SJSA1 (cell line): ENCODE measurements at regions not wholly inside any gene's neighbourhood (a gene's known extent, or its start where the extent isn't known, plus 50 kb on each side); places are given as distances from the start of the nearest gene placed in this dataset.

Experiments used
- DNase-seq, 2 experiments: peaks; one replicate each; pipeline ENCODE4 v3.0.0-alpha.2; 2015 to 2020; ENCODE audit warnings: low spot score in 2 of 2, low read depth in 1 of 2
- H3K27ac ChIP-seq: fragments of 250-450 bp; sonication (Bioruptor Pico); 2 replicates; pipeline ENCODE4 v1.5.1; 2020; ENCODE audit warnings: mild to moderate bottlenecking, moderate library complexity
- H3K27me3 ChIP-seq: fragments of 250-450 bp; sonication (Bioruptor Pico); replicated peaks from 2 replicates; pipeline ENCODE4 v1.5.1; 2020; ENCODE audit warnings: mild to moderate bottlenecking, moderate library complexity
- H3K36me3 ChIP-seq: fragments of 250-450 bp; sonication (Bioruptor Pico); 2 replicates; pipeline ENCODE4 v1.5.1; 2020; ENCODE audit warnings: mild to moderate bottlenecking
- H3K4me1 ChIP-seq: fragments of 250-450 bp; sonication (Bioruptor Pico); replicated peaks from 2 replicates; pipeline ENCODE4 v1.6.1; 2021; ENCODE audit warnings: mild to moderate bottlenecking
- H3K4me3 ChIP-seq: fragments of 250-450 bp; sonication (Bioruptor Pico); 2 replicates; pipeline ENCODE4 v1.5.1; 2020; ENCODE audit warnings: mild to moderate bottlenecking
- H3K9me3 ChIP-seq: fragments of 250-450 bp; sonication (Bioruptor Pico); replicated peaks from 2 replicates; pipeline ENCODE4 v1.5.1; 2020; ENCODE audit warnings: mild to moderate bottlenecking

DNA sequence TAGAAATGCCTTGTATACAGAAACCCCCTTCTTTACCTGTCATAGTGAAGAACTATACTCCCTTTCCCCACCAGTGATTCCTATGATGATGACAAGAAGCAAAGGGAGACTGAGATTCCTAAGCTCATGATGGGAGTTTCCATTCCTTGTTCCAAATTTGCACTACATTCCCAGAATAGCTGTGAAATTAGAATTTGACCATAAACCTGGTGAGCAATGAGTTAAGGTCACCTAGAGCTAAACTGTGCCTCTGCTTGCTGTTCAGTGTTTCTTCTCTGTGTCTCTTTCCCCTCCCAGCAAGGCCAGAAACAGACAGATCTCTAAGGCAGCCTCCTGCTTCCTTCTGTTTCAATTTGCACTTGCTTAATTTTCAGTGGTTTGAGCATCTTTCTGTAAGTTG, 332.1 kb downstream of the PIK3R1 start:
- no peak overlapping the region for H3K4me3 ChIP-seq
- no peak for DNase-seq
- H3K4me1 ChIP-seq: no peaks in the 10 kb centered on the region
- no peaks in the 10 kb centered on the region for H3K9me3 ChIP-seq
- H3K36me3 ChIP-seq: no peaks in the 10 kb centered on the region
- H3K27ac ChIP-seq: no peak overlapping the region
- H3K27me3 ChIP-seq: no peaks in the 10 kb centered on the region

DNA sequence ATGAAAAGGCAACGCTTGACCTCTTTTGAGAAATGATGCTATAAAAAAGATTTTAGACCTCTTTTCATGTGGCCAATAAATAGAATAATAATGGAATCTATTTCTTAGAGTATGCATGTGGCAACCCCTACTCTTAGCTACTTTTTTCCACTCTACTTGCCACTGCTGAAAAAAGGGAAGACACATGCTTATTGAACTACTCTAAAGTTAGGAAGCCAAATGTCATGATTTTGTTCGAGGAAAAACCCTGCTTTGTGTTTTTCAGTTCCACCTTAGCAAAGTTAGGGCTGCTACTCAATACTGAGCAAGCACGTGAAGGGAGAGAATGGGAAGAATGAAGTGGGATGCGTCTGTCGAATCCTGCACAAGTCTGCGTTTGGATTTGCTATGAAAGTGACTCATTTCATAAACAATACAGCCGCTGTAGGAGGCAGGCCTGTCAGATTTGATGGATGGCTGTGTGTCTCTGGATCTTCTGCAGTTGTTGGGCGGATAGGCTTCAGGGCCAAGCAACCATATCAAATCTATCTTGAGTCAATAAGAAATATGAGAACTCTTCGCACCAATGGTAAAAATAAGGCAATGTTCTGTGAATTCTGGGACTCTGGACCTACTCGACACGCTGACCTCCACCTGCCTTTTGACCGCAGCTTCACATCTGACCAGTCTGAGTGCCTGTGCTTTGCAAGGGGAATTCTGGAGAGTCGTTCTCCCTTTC, 333.6 kb downstream of the PIK3R1 start:
- Histone ChIP-seq H3K27ac (no peak overlapping the region), H3K9me3 (no peaks in the 10 kb centered on the region), H3K27me3 (no peaks in the 10 kb centered on the region), H3K4me3 (no peak overlapping the region), H3K36me3 (no peaks in the 10 kb centered on the region), H3K4me1 (no peaks in the 10 kb centered on the region)
- DNase-seq: no peak

DNA sequence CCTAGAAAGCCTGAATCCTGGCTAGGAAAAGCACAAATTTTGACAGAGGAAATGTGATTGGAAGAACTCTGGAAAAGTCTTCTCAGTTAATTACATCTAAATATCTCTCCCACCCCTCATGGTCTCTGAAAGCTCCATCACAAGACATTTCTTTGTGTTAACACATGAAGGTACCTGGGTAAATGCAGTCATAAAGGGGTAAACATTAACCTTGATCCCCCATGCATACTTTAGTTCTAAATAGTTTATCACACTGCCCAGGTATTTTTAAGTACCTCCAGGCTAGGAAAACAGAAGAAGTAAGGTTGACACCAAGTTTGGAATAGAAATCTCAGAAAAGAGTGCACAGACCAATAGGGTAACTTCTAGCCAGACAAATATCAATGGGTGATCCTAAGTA, 334.5 kb downstream of the PIK3R1 start:
- H3K36me3 ChIP-seq: no peaks in the 10 kb centered on the region
- H3K27ac ChIP-seq: no peak overlapping the region
- H3K27me3 ChIP-seq: no peaks in the 10 kb centered on the region
- H3K9me3 ChIP-seq: no peaks in the 10 kb centered on the region
- H3K4me3 ChIP-seq: no peak overlapping the region
- DNase-seq: no peak
- no peaks in the 10 kb centered on the region for H3K4me1 ChIP-seq

DNA sequence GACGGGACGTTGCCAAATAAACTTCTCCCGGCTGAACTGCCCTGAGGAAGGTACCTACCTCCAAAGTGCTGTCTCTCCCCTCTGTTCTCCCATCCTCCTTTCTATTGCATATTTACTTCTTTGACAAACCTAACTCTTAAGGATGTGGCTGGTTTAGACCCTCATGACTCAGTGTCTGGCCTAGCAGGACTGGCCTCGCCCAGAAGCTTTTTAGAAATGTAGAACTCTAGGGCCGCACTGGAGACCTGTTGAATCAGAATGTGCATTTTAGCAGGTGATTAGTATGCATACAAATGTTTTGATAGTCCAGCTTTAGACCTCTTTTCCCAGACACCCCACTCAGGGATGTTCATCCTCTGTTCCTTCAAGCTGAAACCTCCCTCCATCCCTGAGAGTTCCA, 335.9 kb downstream of the PIK3R1 start:
- no peaks in the 10 kb centered on the region for H3K4me1 ChIP-seq
- H3K27ac ChIP-seq: no peak overlapping the region
- H3K9me3 ChIP-seq: no peaks in the 10 kb centered on the region
- no peak overlapping the region for H3K4me3 ChIP-seq
- DNase-seq: no peak
- H3K36me3 ChIP-seq: no peaks in the 10 kb centered on the region
- H3K27me3 ChIP-seq: no peaks in the 10 kb centered on the region

DNA sequence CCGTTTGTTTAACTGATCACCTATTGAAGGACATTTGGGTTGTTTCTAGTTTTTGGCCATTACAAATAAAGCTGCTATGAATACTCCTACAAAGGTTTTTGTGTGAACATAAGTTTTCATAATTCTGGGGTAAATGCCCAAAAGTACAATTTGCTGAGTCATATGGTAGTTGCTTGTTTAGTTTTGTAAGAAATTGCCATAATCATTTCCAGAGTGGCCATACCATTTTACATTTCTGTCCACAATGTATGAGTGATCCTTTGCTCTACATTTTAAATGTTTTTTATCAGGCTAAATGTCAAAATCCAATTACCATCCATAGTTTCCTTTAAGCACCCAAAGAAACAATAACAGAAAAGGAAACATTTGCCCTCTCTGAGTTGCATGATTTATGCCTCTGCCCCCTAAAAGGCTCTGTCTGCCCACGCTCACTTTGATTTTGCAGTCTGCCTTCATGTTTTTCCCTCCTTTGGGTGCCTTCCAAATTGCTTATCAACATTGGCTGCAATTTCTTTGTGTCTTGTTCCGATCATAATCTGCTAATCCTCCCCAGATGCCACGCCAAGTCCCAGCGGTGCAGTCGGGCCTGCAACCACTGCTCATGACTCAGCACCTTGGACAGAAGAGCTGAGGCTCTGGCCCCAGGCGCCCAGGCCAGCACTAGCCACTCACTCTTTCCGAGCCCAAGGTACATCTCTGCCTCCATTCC, 339.2 kb downstream of the PIK3R1 start:
- H3K27me3 ChIP-seq: no peaks in the 10 kb centered on the region
- H3K27ac ChIP-seq: no peak overlapping the region
- H3K4me1 ChIP-seq: no peaks in the 10 kb centered on the region
- DNase-seq: no peak
- no peaks in the 10 kb centered on the region for H3K36me3 ChIP-seq
- H3K9me3 ChIP-seq: no peaks in the 10 kb centered on the region; the same call in 1 of the 2 replicates
- no peak overlapping the region for H3K4me3 ChIP-seq

DNA sequence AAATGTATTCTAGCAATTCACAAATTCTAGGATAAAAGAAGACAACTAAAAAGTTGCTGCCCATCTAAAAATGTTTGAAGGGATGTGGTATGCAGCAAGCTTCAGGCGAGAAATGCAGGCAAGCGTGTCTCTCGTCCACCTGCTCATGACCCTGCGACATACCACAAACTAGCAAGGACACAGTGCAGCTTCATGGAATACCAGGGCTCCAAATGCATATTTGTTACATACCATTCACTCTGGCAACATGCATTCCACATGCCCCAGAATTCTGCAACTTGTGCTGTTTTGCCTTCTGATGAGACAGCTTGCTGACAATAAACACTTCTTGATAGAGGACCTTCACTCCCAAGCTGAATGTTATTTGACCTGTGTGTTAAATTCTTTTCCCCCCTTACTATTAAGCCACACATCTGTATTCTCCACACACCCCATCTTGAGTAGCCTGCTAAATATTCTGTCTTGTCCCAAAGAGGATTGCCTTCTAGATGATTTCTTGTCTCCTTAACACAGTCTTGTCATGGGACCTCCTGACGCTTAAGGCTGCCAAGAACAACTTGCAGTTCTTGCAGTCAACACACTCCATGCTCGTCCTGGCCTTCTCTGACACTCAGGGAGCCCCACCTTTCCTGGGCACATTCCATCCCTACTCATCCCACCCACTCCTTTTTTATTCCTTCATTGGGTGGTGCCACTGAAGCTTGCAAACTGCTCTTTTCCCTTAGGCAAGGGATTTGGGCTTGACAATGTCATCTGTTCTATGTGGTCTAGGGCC, 340.5 kb downstream of the PIK3R1 start:
- no peak overlapping the region for H3K27ac ChIP-seq
- no peaks in the 10 kb centered on the region for H3K4me1 ChIP-seq
- no peak overlapping the region for H3K4me3 ChIP-seq
- no peak for DNase-seq
- no peaks in the 10 kb centered on the region for H3K27me3 ChIP-seq
- H3K36me3 ChIP-seq: no peaks in the 10 kb centered on the region
- H3K9me3 ChIP-seq: no peaks in the 10 kb centered on the region; the same call in 1 of the 2 replicates

DNA sequence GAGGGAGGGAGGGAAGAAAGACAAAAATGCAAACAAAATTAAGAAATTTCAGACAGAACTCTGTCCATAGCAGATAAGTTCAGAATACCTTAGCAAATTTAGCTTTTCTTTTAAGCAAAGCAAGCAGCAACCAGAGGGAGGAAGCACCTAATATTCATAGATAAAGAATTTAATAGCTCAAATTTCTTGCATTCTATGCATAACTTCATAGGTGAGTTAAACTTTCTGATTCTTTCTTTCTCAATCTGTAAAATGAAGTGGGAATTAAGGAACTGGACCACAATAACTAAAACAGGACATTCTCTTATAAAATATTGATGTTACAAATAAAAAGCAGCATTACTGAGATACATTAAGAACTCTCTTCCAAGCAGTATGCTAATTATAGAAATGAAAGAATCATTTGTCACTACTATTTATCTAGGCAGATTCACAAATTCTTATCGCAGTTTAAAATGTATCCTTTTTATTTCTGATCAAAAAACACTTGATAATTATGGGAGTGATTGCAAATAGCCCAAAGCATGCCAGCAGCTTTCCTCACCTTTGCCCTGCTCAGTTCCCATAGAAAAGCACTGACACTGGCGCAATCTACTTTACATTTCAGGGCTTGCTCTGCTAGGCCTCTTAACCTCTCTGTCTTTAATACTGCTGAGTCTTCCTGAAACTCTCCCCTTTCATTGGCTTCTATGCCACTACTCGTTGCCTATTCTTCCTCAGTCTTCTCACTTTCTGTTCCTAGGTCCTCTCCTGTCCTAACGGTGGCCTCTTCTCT, 341.8 kb downstream of the PIK3R1 start:
- no peak overlapping the region for H3K4me3 ChIP-seq
- H3K27me3 ChIP-seq: no peaks in the 10 kb centered on the region
- H3K4me1 ChIP-seq: no peaks in the 10 kb centered on the region
- H3K9me3 ChIP-seq: no peaks in the 10 kb centered on the region; the same call in 1 of the 2 replicates
- H3K27ac ChIP-seq: no peak overlapping the region
- H3K36me3 ChIP-seq: no peaks in the 10 kb centered on the region
- DNase-seq: no peak

DNA sequence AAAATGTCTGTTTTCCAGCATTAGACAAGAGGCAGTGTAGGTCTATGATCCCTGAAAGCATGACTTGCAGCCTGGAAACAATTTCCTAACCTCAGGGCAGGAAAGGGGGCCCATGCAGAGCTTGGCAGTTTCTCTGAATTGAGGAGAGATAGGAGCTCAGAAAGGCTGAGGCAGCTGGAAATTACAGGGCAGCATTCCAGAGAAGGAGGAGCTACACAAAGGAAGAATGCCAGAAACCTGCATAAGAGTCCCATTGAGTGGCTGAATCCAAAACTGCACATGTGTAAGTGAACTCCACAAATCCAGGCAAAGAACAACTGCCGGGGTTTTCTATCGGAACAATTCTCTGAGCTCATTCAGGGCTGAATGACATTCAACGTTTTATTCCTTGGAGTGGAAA, 346.8 kb downstream of the PIK3R1 start:
- H3K4me1 ChIP-seq: no peaks in the 10 kb centered on the region
- no peak for DNase-seq
- no peaks in the 10 kb centered on the region; the same call in none of the 2 replicates for H3K9me3 ChIP-seq
- H3K27me3 ChIP-seq: no peaks in the 10 kb centered on the region
- no peak overlapping the region for H3K4me3 ChIP-seq
- no peak overlapping the region for H3K27ac ChIP-seq
- no peaks in the 10 kb centered on the region for H3K36me3 ChIP-seq

DNA sequence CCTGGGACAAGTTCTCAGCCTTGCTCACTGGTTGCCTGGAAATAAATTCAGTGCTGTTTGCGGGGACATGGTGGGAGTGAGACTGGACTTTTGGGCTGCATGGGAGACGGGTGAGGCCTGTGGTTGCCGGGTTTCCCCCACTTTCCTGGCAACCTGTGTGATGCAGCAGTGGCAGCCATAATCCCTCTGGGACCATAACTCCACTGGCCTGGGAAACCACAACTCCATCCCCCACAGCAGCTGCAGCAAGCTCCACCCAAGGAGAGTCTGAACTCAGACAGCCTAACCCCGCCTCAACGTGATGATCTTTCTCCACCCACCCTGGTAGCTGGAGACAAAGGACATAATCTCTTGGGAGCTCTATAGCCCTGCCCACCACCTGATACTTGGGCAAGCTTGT, 349.9 kb downstream of the PIK3R1 start:
- no peak overlapping the region for H3K4me3 ChIP-seq
- H3K27me3 ChIP-seq: no peaks in the 10 kb centered on the region
- H3K9me3 ChIP-seq: no peaks in the 10 kb centered on the region; the same call in 1 of the 2 replicates
- DNase-seq: no peak
- H3K4me1 ChIP-seq: no peaks in the 10 kb centered on the region
- H3K36me3 ChIP-seq: no peaks in the 10 kb centered on the region
- H3K27ac ChIP-seq: no peak overlapping the region

DNA sequence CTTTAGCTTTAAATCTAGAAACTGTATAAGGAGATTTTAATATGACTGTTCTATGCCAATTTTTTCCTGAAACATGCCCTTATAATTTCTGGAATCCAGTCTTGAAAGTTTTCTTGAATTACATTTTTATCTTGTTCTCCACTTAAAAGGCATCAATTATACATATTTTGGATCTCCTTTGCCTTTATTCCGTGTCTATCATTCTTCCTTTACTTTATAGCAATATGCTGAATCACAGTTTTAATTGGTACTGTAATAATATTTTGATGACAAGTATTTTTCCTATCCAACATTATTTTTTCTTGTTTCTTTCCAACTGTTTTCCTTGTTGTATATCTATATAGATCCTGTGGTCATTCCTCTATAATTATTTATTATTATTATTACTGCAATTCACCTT, 361.2 kb downstream of the PIK3R1 start:
- no peaks in the 10 kb centered on the region for H3K9me3 ChIP-seq
- no peak overlapping the region for H3K4me3 ChIP-seq
- DNase-seq: no peak
- H3K27me3 ChIP-seq: no peaks in the 10 kb centered on the region
- H3K27ac ChIP-seq: no peak overlapping the region
- H3K36me3 ChIP-seq: no peaks in the 10 kb centered on the region
- no peaks in the 10 kb centered on the region for H3K4me1 ChIP-seq

DNA sequence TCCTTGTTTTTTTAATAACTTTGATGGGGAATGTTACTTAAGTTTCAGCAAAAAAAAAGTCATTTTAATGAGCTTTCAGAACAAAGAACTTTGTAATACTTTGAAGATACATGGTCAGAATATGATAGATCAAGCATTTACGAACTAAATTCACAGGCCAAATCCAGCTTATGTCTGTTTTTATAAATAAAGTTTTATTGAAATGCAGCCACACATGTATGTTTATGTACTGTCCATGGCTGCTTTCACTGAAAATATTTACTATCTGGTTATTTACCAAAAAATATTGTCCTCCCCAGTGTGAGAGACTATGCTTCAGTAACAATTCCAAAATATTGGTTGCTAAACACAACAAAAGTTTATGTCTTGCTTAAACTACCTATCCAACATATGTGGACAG, 366.7 kb downstream of the PIK3R1 start:
- H3K4me1 ChIP-seq: no peaks in the 10 kb centered on the region
- H3K4me3 ChIP-seq: no peak overlapping the region
- H3K36me3 ChIP-seq: no peaks in the 10 kb centered on the region
- DNase-seq: no peak
- H3K9me3 ChIP-seq: no peaks in the 10 kb centered on the region
- H3K27ac ChIP-seq: no peak overlapping the region
- no peaks in the 10 kb centered on the region for H3K27me3 ChIP-seq

DNA sequence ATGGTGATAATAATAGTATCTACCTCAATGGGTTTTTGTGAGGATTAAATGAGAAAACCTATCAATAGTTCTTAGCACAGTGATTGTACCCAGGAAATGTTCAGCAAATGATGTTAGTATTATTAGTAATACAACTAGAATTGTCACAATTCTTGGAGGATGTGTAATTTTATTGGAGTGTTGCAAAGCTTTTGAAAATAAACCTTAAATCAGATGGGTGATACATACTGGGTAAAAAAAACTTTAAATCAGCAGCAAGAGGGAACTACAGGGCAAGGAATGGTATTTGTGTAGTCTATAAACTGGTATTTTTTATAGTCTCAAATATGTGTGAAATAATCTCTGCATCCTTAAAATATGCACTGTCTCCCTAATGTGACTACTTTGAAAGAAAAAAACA, 371.6 kb downstream of the PIK3R1 start:
- Histone ChIP-seq H3K36me3 (no peaks in the 10 kb centered on the region), H3K9me3 (no peaks in the 10 kb centered on the region), H3K27ac (no peak overlapping the region), H3K4me1 (no peaks in the 10 kb centered on the region), H3K27me3 (no peaks in the 10 kb centered on the region), H3K4me3 (no peak overlapping the region)
- no peak for DNase-seq

DNA sequence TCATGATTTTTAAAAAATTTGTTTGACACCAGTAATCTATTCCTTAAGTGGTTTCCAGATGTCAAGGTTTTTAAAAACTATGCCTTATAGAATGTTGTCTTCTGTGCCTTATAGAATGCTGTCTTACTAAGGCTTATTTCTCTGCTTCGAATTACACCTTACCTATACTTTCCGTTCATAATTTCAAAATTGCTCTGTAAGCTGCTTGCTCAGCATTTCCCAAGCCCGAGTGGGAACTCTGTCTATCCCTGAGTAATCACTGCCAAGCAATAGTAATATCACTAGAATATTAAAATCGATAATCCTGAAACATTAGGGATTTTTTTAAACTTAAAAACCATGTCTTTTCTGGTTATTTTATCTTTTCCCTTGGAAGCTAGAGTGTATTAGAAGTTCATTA, 376.3 kb downstream of the PIK3R1 start:
- DNase-seq: no peak
- no peak overlapping the region for H3K4me3 ChIP-seq
- no peaks in the 10 kb centered on the region; the same call in 1 of the 2 replicates for H3K9me3 ChIP-seq
- no peak overlapping the region for H3K27ac ChIP-seq
- H3K27me3 ChIP-seq: no peaks in the 10 kb centered on the region
- no peaks in the 10 kb centered on the region for H3K4me1 ChIP-seq
- H3K36me3 ChIP-seq: no peaks in the 10 kb centered on the region
